ENCODE measurements at regions not wholly inside any gene's neighbourhood (a gene's known extent, or its start where the extent isn't known, plus 50 kb on each side); places are given as distances from the start of the nearest gene placed in this dataset.

DNA sequence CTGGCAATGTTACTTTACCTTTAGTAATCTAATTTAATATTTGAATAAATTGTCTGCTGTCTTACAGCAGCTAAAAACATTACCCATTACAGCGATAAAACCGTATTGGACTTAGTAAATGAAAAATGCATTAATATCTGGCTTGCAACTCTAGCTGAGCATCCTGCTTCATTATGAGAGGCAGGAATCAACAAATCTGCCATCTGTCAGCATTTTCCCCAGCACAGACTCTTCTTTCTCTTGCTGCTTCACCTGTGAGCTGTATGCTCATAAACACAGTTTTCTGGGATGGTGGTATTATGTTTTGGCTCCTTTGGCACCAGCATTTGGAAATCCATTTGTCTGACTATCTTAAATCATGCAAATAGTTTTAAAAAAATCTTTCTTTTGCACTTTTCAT, 487.1 kb downstream of the KCNT2 start:
- no peak for TF ChIP-seq EP300 (IDR thresholded peaks at IDR 0.05)
- TF ChIP-seq, protein P1, sequence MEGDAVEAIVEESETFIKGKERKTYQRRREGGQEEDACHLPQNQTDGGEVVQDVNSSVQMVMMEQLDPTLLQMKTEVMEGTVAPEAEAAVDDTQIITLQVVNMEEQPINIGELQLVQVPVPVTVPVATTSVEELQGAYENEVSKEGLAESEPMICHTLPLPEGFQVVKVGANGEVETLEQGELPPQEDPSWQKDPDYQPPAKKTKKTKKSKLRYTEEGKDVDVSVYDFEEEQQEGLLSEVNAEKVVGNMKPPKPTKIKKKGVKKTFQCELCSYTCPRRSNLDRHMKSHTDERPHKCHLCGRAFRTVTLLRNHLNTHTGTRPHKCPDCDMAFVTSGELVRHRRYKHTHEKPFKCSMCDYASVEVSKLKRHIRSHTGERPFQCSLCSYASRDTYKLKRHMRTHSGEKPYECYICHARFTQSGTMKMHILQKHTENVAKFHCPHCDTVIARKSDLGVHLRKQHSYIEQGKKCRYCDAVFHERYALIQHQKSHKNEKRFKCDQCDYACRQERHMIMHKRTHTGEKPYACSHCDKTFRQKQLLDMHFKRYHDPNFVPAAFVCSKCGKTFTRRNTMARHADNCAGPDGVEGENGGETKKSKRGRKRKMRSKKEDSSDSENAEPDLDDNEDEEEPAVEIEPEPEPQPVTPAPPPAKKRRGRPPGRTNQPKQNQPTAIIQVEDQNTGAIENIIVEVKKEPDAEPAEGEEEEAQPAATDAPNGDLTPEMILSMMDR (IDR thresholded peaks at IDR 0.05): no peak
